Brain microvascular endothelial cell (primary cell): ENCODE measurements at regions not wholly inside any gene's neighbourhood (a gene's known extent, or its start where the extent isn't known, plus 50 kb on each side); places are given as distances from the start of the nearest gene placed in this dataset.

Experiments
- DNase-seq: peaks from one replicate; pipeline ENCODE4 v3.0.0-alpha.2; 2020
- H3K27ac ChIP-seq: fragments of 250-450 bp; sonication (Bioruptor Pico); 2 replicates; pipeline ENCODE4 v1.5.1; 2020; ENCODE audit warnings: mild to moderate bottlenecking, moderate library complexity
- H3K27me3 ChIP-seq: fragments of 250-450 bp; sonication (Bioruptor Pico); replicated peaks from 2 replicates; pipeline ENCODE4 v1.5.1; 2020; ENCODE audit warnings: mild to moderate bottlenecking
- H3K36me3 ChIP-seq: fragments of 250-450 bp; sonication (Bioruptor Pico); replicated peaks from 2 replicates; pipeline ENCODE4 v1.5.1; 2020; ENCODE audit warnings: mild to moderate bottlenecking
- H3K4me3 ChIP-seq: 2 replicates; pipeline ENCODE4 v1.5.1; 2011; ENCODE audit warnings: low read depth, mild to moderate bottlenecking, control low read depth, low read length, moderate library complexity
- CTCF ChIP-seq: IDR thresholded peaks from 2 replicates; pipeline ENCODE4 v1.5.1; 2011; ENCODE audit warnings: low read depth, mild to moderate bottlenecking, moderate library complexity, low read length, control low read depth, inconsistent platforms; ENCODE audit errors: missing control alignments
- in situ Hi-C: cut with HindIII; loops from 2 replicates; pipeline ENCODE4 v1.10.0; 2017; ENCODE audit warnings: low sequenced_read_pairs, low pct_ligation_motif_present

- H3K27ac ChIP-seq, result no peak overlapping the region
- TF ChIP-seq CTCF, result no peak
- no peaks in the 10 kb centered on the region for H3K27me3 ChIP-seq
- H3K4me3 ChIP-seq, result no peak overlapping the region
- in situ Hi-C loops, result no loop called here
- no peak for DNase-seq
- H3K36me3 ChIP-seq, result no peaks in the 10 kb centered on the region
Observed at GRCh38 chr16:65754820-65755691, 611.4 kb upstream of the CDH5 start.

GRCh38 chr16:65752522-65752844 is 614.0 kb upstream of the CDH5 start:
- Histone ChIP-seq H3K4me3 (no peak overlapping the region), H3K27ac (no peak overlapping the region), H3K36me3 (no peaks in the 10 kb centered on the region), H3K27me3 (no peaks in the 10 kb centered on the region)
- no peak for DNase-seq
- in situ Hi-C loops, result no loop called here
- TF ChIP-seq CTCF, result no peak

GRCh38 chr16:65751622-65752521 is 614.6 kb upstream of the CDH5 start:
- Histone ChIP-seq H3K27ac (no peak overlapping the region), H3K36me3 (no peaks in the 10 kb centered on the region), H3K27me3 (no peaks in the 10 kb centered on the region), H3K4me3 (no peak overlapping the region)
- in situ Hi-C loops, result no loop called here
- no peak for TF ChIP-seq CTCF
- no peak for DNase-seq

- Histone ChIP-seq H3K36me3 (no peaks in the 10 kb centered on the region), H3K27ac (no peak overlapping the region), H3K27me3 (no peaks in the 10 kb centered on the region), H3K4me3 (no peak overlapping the region)
- TF ChIP-seq CTCF, result no peak
- in situ Hi-C loops, result no loop called here
- no peak for DNase-seq
Observed at GRCh38 chr16:65749506-65749905, 617.0 kb upstream of the CDH5 start.

GRCh38 chr16:65746941-65747340 is 619.5 kb upstream of the CDH5 start:
- H3K36me3 ChIP-seq, result no peaks in the 10 kb centered on the region
- in situ Hi-C loops, result no loop called here
- DNase-seq, result no peak
- no peak overlapping the region for H3K27ac ChIP-seq
- no peaks in the 10 kb centered on the region for H3K27me3 ChIP-seq
- no peak overlapping the region for H3K4me3 ChIP-seq
- no peak for TF ChIP-seq CTCF
